H9 (cell line): ENCODE measurements at regions not wholly inside any gene's neighbourhood (a gene's known extent, or its start where the extent isn't known, plus 50 kb on each side); places are given as distances from the start of the nearest gene placed in this dataset.
A peak's percentile ranks its signal among the peaks of the same experiment; 100 is the strongest.

Source experiments
- DNase-seq: peaks from one replicate; pipeline ENCODE4 v3.0.0-alpha.2; 2017
- H2AFZ ChIP-seq: one replicate; pipeline ENCODE4 v1.6.1; 2013; ENCODE audit warnings: mild to moderate bottlenecking, low read length, control low read depth, moderate library complexity
- H2AK5ac ChIP-seq: 2 replicates; pipeline ENCODE4 v1.6.1; 2013; ENCODE audit warnings: low read length, control low read depth, mixed read lengths; ENCODE audit not compliant: insufficient read length
- H2BK120ac ChIP-seq: one replicate; pipeline ENCODE4 v1.6.1; 2013; ENCODE audit warnings: low read depth, mild to moderate bottlenecking, low read length, control low read depth, inconsistent platforms; ENCODE audit not compliant: poor library complexity, severe bottlenecking
- H2BK12ac ChIP-seq: 2 replicates; pipeline ENCODE4 v1.6.1; 2013; ENCODE audit warnings: low read length, control low read depth, mixed read lengths, low read depth; ENCODE audit not compliant: insufficient read length
- H2BK15ac ChIP-seq: 2 replicates; pipeline ENCODE4 v1.6.1; 2013; ENCODE audit warnings: low read depth, low read length, control low read depth
- H2BK20ac ChIP-seq: one replicate; pipeline ENCODE4 v1.6.1; 2013; ENCODE audit warnings: low read depth, mild to moderate bottlenecking, low read length, control low read depth, inconsistent platforms; ENCODE audit not compliant: poor library complexity, severe bottlenecking
- H2BK5ac ChIP-seq: 2 replicates; pipeline ENCODE4 v1.6.1; 2013; ENCODE audit warnings: low read length, control low read depth, mixed read lengths; ENCODE audit not compliant: insufficient read length
- H3K14ac ChIP-seq: 2 replicates; pipeline ENCODE4 v1.6.1; 2013; ENCODE audit warnings: low read length, control low read depth; ENCODE audit not compliant: insufficient read depth
- H3K18ac ChIP-seq: 2 replicates; pipeline ENCODE4 v1.6.1; 2013; ENCODE audit warnings: low read depth, mild to moderate bottlenecking, mixed read lengths, low read length, control low read depth; ENCODE audit not compliant: insufficient read length
- H3K23ac ChIP-seq: 2 replicates; pipeline ENCODE4 v1.6.1; 2013; ENCODE audit warnings: low read length, control low read depth, mixed read lengths, low read depth; ENCODE audit not compliant: insufficient read length
- H3K23me2 ChIP-seq: 2 replicates; pipeline ENCODE4 v1.6.1; 2013; ENCODE audit warnings: low read depth, mild to moderate bottlenecking, mixed read lengths, low read length, control low read depth; ENCODE audit not compliant: insufficient read length, poor library complexity, severe bottlenecking
- H3K27ac ChIP-seq: 2 replicates; pipeline ENCODE4 v1.5.1; 2013; ENCODE audit warnings: low read length, control low read depth, mixed read lengths, low read depth; ENCODE audit not compliant: insufficient read length
- H3K27me3 ChIP-seq: 2 replicates; pipeline ENCODE4 v1.6.1; 2013; ENCODE audit warnings: low read length, control low read depth, inconsistent platforms; ENCODE audit not compliant: insufficient read depth
- H3K4ac ChIP-seq: 2 replicates; pipeline ENCODE4 v1.6.1; 2013; ENCODE audit warnings: low read depth, mild to moderate bottlenecking, control low read depth, inconsistent platforms, low read length, moderate library complexity
- H3K4me1 ChIP-seq: 2 replicates; pipeline ENCODE4 v1.6.1; 2013; ENCODE audit warnings: low read length, control low read depth, inconsistent platforms; ENCODE audit not compliant: insufficient read depth
- H3K4me2 ChIP-seq: 2 replicates; pipeline ENCODE4 v1.6.1; 2013; ENCODE audit warnings: low read length, control low read depth, mixed read lengths; ENCODE audit not compliant: insufficient read length, insufficient read depth
- H3K56ac ChIP-seq: 2 replicates; pipeline ENCODE4 v1.6.1; 2013; ENCODE audit warnings: low read depth, mild to moderate bottlenecking, mixed read lengths, low read length, control low read depth; ENCODE audit not compliant: insufficient read length
- H3K79me1 ChIP-seq: 2 replicates; pipeline ENCODE4 v1.6.1; 2013; ENCODE audit warnings: low read depth, mild to moderate bottlenecking, moderate library complexity, low read length, control low read depth, inconsistent platforms; ENCODE audit not compliant: insufficient read depth, poor library complexity, severe bottlenecking
- H3K79me2 ChIP-seq: 2 replicates; pipeline ENCODE4 v1.6.1; 2013; ENCODE audit warnings: low read length, control low read depth, inconsistent platforms; ENCODE audit not compliant: insufficient read depth
- H3K9ac ChIP-seq: 2 replicates; pipeline ENCODE4 v1.6.1; 2013; ENCODE audit warnings: low read length, control low read depth, mixed read lengths; ENCODE audit not compliant: insufficient read length; ENCODE audit errors: extremely low read depth
- H3K9me3 ChIP-seq: one replicate; pipeline ENCODE4 v1.6.1; 2013; ENCODE audit warnings: low read depth, low read length, inconsistent platforms; ENCODE audit not compliant: control insufficient read depth
- H3T11ph ChIP-seq: one replicate; pipeline ENCODE4 v1.6.1; 2013; ENCODE audit warnings: mild to moderate bottlenecking, low read length, control low read depth, inconsistent platforms
- H4K20me1 ChIP-seq: one replicate; pipeline ENCODE4 v1.6.1; 2013; ENCODE audit not compliant: control insufficient read depth, insufficient read length, insufficient read depth
- H4K5ac ChIP-seq: 2 replicates; pipeline ENCODE4 v1.6.1; 2013; ENCODE audit warnings: low read depth, mild to moderate bottlenecking, mixed read lengths, low read length, control low read depth; ENCODE audit not compliant: insufficient read length
- H4K8ac ChIP-seq: replicated peaks from 2 replicates; pipeline ENCODE4 v1.6.1; 2013; ENCODE audit warnings: low read length, control low read depth, mixed read lengths, low read depth; ENCODE audit not compliant: insufficient read length
- H4K91ac ChIP-seq: 2 replicates; pipeline ENCODE4 v1.6.1; 2013; ENCODE audit warnings: low read depth, mild to moderate bottlenecking, moderate library complexity, mixed read lengths, low read length, control low read depth; ENCODE audit not compliant: insufficient read length
- H3K27ac Mint-ChIP-seq, 3 experiments: 2 replicates in 2 of 3; 3 replicates in 1 of 3; pipeline ENCODE4 v1.8.0; 2020 to 2021; ENCODE audit warnings: mixed read lengths in 3 of 3, mild to moderate bottlenecking in 1 of 3, moderate library complexity in 1 of 3
- H3K27me3 Mint-ChIP-seq: 2 replicates; pipeline ENCODE4 v1.8.0; 2021; ENCODE audit warnings: low read depth, mild to moderate bottlenecking, moderate library complexity, mixed read lengths
- H3K36me3 Mint-ChIP-seq, 3 experiments: 2 replicates in 2 of 3; 3 replicates in 1 of 3; pipeline ENCODE4 v1.8.0; 2020 to 2021; ENCODE audit warnings: low read depth in 3 of 3, mixed read lengths in 3 of 3; ENCODE audit not compliant: insufficient read depth in 1 of 3
- H3K4me1 Mint-ChIP-seq, 2 experiments: 2 replicates each; pipeline ENCODE4 v1.8.0; 2020; ENCODE audit warnings: mixed read lengths in 2 of 2
- H3K4me3 Mint-ChIP-seq, 2 experiments: 2 replicates in 1 of 2; 3 replicates in 1 of 2; pipeline ENCODE4 v1.8.0; 2020 to 2021; ENCODE audit warnings: mild to moderate bottlenecking in 2 of 2, mixed read lengths in 2 of 2, moderate library complexity in 1 of 2
- H3K9me3 Mint-ChIP-seq, 2 experiments: 2 replicates in 1 of 2; 3 replicates in 1 of 2; pipeline ENCODE4 v1.8.0; 2020; ENCODE audit warnings: mild to moderate bottlenecking in 2 of 2, mixed read lengths in 2 of 2, moderate library complexity in 1 of 2
- CTCF ChIP-seq: fragments of 200-600 bp; sonication (generic); conservative IDR thresholded peaks from 3 replicates; pipeline ENCODE4 v1.8.0; 2021; ENCODE audit warnings: antibody characterized with exemption, mild to moderate bottlenecking
- WGBS: extraction: QIAGEN DNeasy Blood & Tissue Kit; methylation state at CpG from one replicate; pipeline ENCODE4 v1.1.7; 2013; ENCODE audit warnings: missing lambda C conversion rate, low lambda C conversion rate, mixed read lengths; ENCODE audit not compliant: insufficient read length; ENCODE audit errors: extremely low coverage; 5-methylcytosine and 5-hydroxymethylcytosine counted together

GRCh38 chr1:239617731-239618130 lies 231.4 kb downstream of the CHRM3 start:
- Histone ChIP-seq H3K4me2 (no peak overlapping the region), H3K4me1 (peaks cover 2% of the 10 kb centered on the region; the same call in 1 of the 2 replicates), H3K56ac (no peak overlapping the region), H2BK12ac (no peak overlapping the region), H4K91ac (no peak overlapping the region), H4K8ac (no peak overlapping the region), H2BK15ac (no peak overlapping the region), H2BK120ac (no peak overlapping the region), H3K14ac (no peak overlapping the region), H2AK5ac (no peak overlapping the region), H3K18ac (no peak overlapping the region), H3K27ac (no peak overlapping the region), H3K79me2 (no peaks in the 10 kb centered on the region), H3K4ac (no peak overlapping the region), H2BK20ac (no peak overlapping the region), H4K5ac (no peak overlapping the region), H3T11ph (no peak overlapping the region), H2BK5ac (no peak overlapping the region), H3K27me3 (no peaks in the 10 kb centered on the region), H3K9me3 (no peaks in the 10 kb centered on the region), H3K9ac (no peak overlapping the region), H4K20me1 (no peaks in the 10 kb centered on the region), H3K23me2 (no peaks in the 10 kb centered on the region), H3K79me1 (no peaks in the 10 kb centered on the region), H2AFZ (no peak overlapping the region), H3K23ac (no peak overlapping the region)
- Mint-ChIP-seq H3K9me3 (peaks cover 4 to 14% of the 10 kb centered on the region in 2 experiments; a peak in 4 of 5 replicates), H3K27me3 (no peaks in the 10 kb centered on the region), H3K36me3 (peaks cover 0 to 7% (median 4%) of the 10 kb centered on the region in 3 experiments; a peak in 5 of 7 replicates), H3K4me1 (peaks cover 5% of the 10 kb centered on the region in 2 experiments), H3K4me3 (no peak overlapping the region), H3K27ac (peak overlapping the region in 2 of 3 experiments; percentile 5 to 9; a peak in 1 of 7 replicates)
- TF ChIP-seq CTCF, result no peak
- WGBS, result no CpG with 5 or more reads among the region's 5 CpGs
- no peak for DNase-seq
